Psoas muscle (tissue), 7 donors: ENCODE measurements at regions not wholly inside any gene's neighbourhood (a gene's known extent, or its start where the extent isn't known, plus 50 kb on each side); places are given as distances from the start of the nearest gene placed in this dataset.

Experiments used
- ATAC-seq, 4 donors: fragments of 200-7000 bp; cut with Tn5 transposase; one replicate each; pipeline ENCODE4 v1.9.1; 2020; ENCODE audit warnings: moderate library complexity in 3 of 4, mild to moderate bottlenecking in 2 of 4
- DNase-seq, 2 donors: peaks; one replicate each; pipeline ENCODE4 v3.0.0-alpha.2; 2020
- H3K27ac ChIP-seq: fragments of 200-600 bp; one replicate; pipeline ENCODE4 v1.8.0; 2022
- H3K27me3 ChIP-seq, 3 donors: fragments of 200-600 bp in 1 of 3; one replicate each; pipeline versions ENCODE4 v1.6.1 to v1.8.0; 2013 to 2022; ENCODE audit warnings: low read length in 2 of 3, mild to moderate bottlenecking in 2 of 3, moderate library complexity in 1 of 3; ENCODE audit not compliant: insufficient read depth in 3 of 3
- H3K36me3 ChIP-seq, 2 donors: fragments of 200-600 bp in 1 of 2; one replicate each; pipeline versions ENCODE4 v1.6.1 to v1.8.0; 2013 to 2022; ENCODE audit warnings: low read depth in 1 of 2, mild to moderate bottlenecking in 1 of 2, moderate library complexity in 1 of 2; ENCODE audit not compliant: insufficient read depth in 1 of 2
- H3K4me1 ChIP-seq: fragments of 200-600 bp; one replicate; pipeline ENCODE4 v1.8.0; 2022
- H3K4me3 ChIP-seq: fragments of 200-600 bp; one replicate; pipeline ENCODE4 v1.8.0; 2022; ENCODE audit warnings: mild to moderate bottlenecking
- H3K9me3 ChIP-seq: fragments of 200-600 bp; one replicate; pipeline ENCODE4 v1.8.0; 2022
- WGBS, 3 donors: extraction: QIAGEN DNeasy Blood & Tissue Kit; methylation state at CpG; one replicate each; pipeline versions ENCODE4 v1.1.6 to v1.1.7; 2013; 5-methylcytosine and 5-hydroxymethylcytosine counted together
- intact Hi-C, 2 donors: fragments of 100-400 bp; cut with DNase I; formaldehyde crosslinking; loops; one replicate each; pipeline versions ENCODE4 v1.11.0 to v1.14.2; 2022
- TF ChIP-seq, protein P1 (sequence below): fragments of 200-600 bp; IDR thresholded peaks from one replicate; pipeline ENCODE4 v1.8.0; 2022; ENCODE audit warnings: antibody characterized with exemption
- donor health status: healthy with polysubstance abuse.
- donor health status: DM: no; HTN: no; CAD: no; lungs with moderate emphysema.
- donor health status: Bipolar disorder and iron deficiency.
- donor health status: healthy.
- donor health status: DM: yes; HTN: yes; CAD: no.
- donor health status: DM: no; HTN: no; CAD: no.
- donor health status: DM: yes; HTN: yes; CAD: no.

DNA sequence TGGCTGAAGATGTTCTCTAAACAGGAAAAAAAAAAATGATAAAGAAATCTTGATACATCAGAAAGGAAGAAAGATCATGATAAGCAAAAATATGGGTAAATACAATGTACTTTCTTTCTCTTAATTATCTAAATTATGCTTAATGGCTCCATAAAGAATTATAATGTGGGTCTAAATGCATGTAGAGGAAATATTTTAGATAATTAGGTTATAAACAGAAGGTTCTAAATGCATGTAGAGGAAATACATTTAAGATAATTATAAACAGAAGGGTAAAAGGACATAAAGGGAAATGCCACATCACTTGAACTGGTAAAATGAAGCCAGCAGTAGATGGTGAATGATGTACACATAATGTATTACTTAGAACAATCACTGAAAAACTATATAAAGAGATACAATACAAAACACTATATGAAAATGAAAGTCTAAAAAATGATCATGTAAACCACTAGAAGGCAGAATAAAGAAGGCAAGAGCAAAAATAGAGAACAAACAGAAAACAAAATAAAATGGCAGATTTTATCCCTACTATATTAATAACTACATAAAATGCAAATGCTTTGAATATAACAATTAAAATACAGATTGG lies 308.4 kb upstream of the CDH2 start:
- ATAC-seq (no peak), DNase-seq (no peak)
- H3K4me3 ChIP-seq = no peak overlapping the region
- TF ChIP-seq, protein P1, sequence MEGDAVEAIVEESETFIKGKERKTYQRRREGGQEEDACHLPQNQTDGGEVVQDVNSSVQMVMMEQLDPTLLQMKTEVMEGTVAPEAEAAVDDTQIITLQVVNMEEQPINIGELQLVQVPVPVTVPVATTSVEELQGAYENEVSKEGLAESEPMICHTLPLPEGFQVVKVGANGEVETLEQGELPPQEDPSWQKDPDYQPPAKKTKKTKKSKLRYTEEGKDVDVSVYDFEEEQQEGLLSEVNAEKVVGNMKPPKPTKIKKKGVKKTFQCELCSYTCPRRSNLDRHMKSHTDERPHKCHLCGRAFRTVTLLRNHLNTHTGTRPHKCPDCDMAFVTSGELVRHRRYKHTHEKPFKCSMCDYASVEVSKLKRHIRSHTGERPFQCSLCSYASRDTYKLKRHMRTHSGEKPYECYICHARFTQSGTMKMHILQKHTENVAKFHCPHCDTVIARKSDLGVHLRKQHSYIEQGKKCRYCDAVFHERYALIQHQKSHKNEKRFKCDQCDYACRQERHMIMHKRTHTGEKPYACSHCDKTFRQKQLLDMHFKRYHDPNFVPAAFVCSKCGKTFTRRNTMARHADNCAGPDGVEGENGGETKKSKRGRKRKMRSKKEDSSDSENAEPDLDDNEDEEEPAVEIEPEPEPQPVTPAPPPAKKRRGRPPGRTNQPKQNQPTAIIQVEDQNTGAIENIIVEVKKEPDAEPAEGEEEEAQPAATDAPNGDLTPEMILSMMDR = no peak
- H3K4me1 ChIP-seq = no peaks in the 10 kb centered on the region
- intact Hi-C loops = no loop called here
- H3K27ac ChIP-seq = no peak overlapping the region
- no peaks in the 10 kb centered on the region for H3K36me3 ChIP-seq
- no peaks in the 10 kb centered on the region for H3K9me3 ChIP-seq
- no peaks in the 10 kb centered on the region for H3K27me3 ChIP-seq

DNA sequence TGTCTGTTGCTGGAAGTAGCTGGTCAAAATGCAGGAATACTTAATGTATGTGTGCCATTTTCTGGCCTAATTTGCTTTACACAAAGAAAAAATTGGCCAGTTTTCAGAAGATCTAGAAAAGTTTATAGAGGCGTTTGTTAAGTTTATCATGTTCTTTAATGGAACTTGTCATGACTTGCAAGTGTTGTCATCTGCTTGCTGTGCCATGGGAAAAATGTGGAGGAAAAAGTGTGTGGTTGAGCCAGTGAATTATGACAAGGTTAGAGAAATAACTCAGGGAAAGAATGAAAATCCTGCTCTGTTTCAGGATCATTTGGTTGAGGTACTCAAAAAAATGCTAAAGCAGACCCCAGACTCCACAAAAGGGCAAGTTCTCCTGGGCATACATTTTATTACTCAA lies 301.6 kb upstream of the CDH2 start:
- no peaks in the 10 kb centered on the region for H3K27me3 ChIP-seq
- 74 to 89% (median 86%) methylated on average over 1 of the region's 1 CpG for WGBS, 3 donors
- intact Hi-C loops = no loop called here
- DNase-seq = no peak
- no peaks in the 10 kb centered on the region for H3K9me3 ChIP-seq
- no peak for ATAC-seq
- H3K36me3 ChIP-seq = no peaks in the 10 kb centered on the region
- TF ChIP-seq, protein P1 = no peak
- no peak overlapping the region for H3K27ac ChIP-seq
- H3K4me1 ChIP-seq = no peaks in the 10 kb centered on the region
- H3K4me3 ChIP-seq = no peak overlapping the region

- no peaks in the 10 kb centered on the region for H3K9me3 ChIP-seq
- TF ChIP-seq, protein P1 = no peak
- 73 to 83% (median 75%) methylated on average over 2 of the region's 2 CpGs for WGBS, 3 donors
- no peak overlapping the region for H3K4me3 ChIP-seq
- no peak overlapping the region for H3K27ac ChIP-seq
- DNase-seq (no peak), ATAC-seq (no peak)
- no peaks in the 10 kb centered on the region for H3K36me3 ChIP-seq
- intact Hi-C loops = no loop called here
- H3K27me3 ChIP-seq = no peaks in the 10 kb centered on the region
- H3K4me1 ChIP-seq = no peaks in the 10 kb centered on the region
Observed at GRCh38 chr18:28476302-28476701, 299.4 kb upstream of the CDH2 start.

GRCh38 chr18:28469946-28470345 lies 293.0 kb upstream of the CDH2 start:
- no peak overlapping the region for H3K27ac ChIP-seq
- H3K36me3 ChIP-seq = no peaks in the 10 kb centered on the region
- H3K9me3 ChIP-seq = no peaks in the 10 kb centered on the region
- 70 to 76% (median 71%) methylated on average over 2 of the region's 2 CpGs for WGBS, 3 donors
- no peak for DNase-seq
- no peaks in the 10 kb centered on the region for H3K4me1 ChIP-seq
- no peak overlapping the region for H3K4me3 ChIP-seq
- ATAC-seq = no peak
- TF ChIP-seq, protein P1 = no peak
- H3K27me3 ChIP-seq = no peaks in the 10 kb centered on the region
- intact Hi-C loops = no loop called here

DNA sequence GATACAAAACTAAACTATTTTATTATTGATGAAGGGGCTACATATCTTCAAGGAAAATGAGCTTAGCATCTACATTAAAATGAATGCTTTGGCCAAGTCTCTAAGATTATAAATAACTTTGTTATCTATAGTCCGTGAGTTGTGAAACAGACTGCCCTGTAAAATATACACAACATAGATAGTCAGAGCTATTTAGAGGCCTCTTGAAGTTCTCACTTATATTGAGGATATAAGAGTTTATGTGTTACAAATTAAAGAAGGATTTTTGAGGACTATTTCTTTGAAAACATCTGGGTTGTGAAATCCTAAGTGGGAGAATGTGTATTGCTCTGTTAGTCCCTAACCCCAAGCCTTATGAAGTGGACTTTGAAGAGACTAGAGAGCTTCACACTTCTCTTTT lies 292.0 kb upstream of the CDH2 start:
- 79 to 83% (median 81%) methylated on average over 1 of the region's 1 CpG for WGBS, 3 donors
- intact Hi-C loops = no loop called here
- TF ChIP-seq, protein P1 = no peak
- no peak overlapping the region for H3K27ac ChIP-seq
- no peak for ATAC-seq
- DNase-seq = no peak
- H3K27me3 ChIP-seq = no peaks in the 10 kb centered on the region
- no peaks in the 10 kb centered on the region for H3K4me1 ChIP-seq
- H3K9me3 ChIP-seq = no peaks in the 10 kb centered on the region
- H3K36me3 ChIP-seq = no peaks in the 10 kb centered on the region
- H3K4me3 ChIP-seq = no peak overlapping the region
